HG03521 (cell line): ENCODE measurements at regions not wholly inside any gene's neighbourhood (a gene's known extent, or its start where the extent isn't known, plus 50 kb on each side); places are given as distances from the start of the nearest gene placed in this dataset.

Experiments used
- ATAC-seq: cut with Tn5 transposase; IDR thresholded peaks from one replicate; pipeline ENCODE4 v1.9.1; 2021; ENCODE audit warnings: mild to moderate bottlenecking, moderate library complexity; ENCODE audit not compliant: unreplicated experiment

- no peak for ATAC-seq
These were observed 105.0 kb upstream of the GAP43 start for GRCh38 chr3:115518100-115518852.

- no peak for ATAC-seq
These were observed 103.1 kb upstream of the GAP43 start for GRCh38 chr3:115520241-115520640.

GRCh38 chr3:115520651-115521245, 102.6 kb upstream of the GAP43 start:
- ATAC-seq: no peak

GRCh38 chr3:115523458-115523857, 99.9 kb upstream of the GAP43 start:
- no peak for ATAC-seq

- no peak for ATAC-seq
These were observed 98.8 kb upstream of the GAP43 start for GRCh38 chr3:115524549-115524948.

- ATAC-seq: no peak
These were observed 97.6 kb upstream of the GAP43 start for GRCh38 chr3:115525731-115526130.

- ATAC-seq: no peak
These were observed 90.1 kb upstream of the GAP43 start for GRCh38 chr3:115533218-115533617.

- ATAC-seq: no peak
These were observed 87.1 kb upstream of the GAP43 start for GRCh38 chr3:115536171-115536570.

- ATAC-seq: no peak
These were observed 85.6 kb upstream of the GAP43 start for GRCh38 chr3:115537669-115538068.

GRCh38 chr3:115547207-115547606, 76.1 kb upstream of the GAP43 start:
- ATAC-seq: no peak

- no peak for ATAC-seq
These were observed 74.7 kb upstream of the GAP43 start for GRCh38 chr3:115548611-115549010.

- no peak for ATAC-seq
These were observed 74.2 kb upstream of the GAP43 start for GRCh38 chr3:115549071-115549470.

GRCh38 chr3:115550285-115550761, 73.0 kb upstream of the GAP43 start:
- ATAC-seq: no peak

- ATAC-seq: no peak
These were observed 72.3 kb upstream of the GAP43 start for GRCh38 chr3:115551016-115551415.

- ATAC-seq: no peak
These were observed 71.3 kb upstream of the GAP43 start for GRCh38 chr3:115552007-115552406.

GRCh38 chr3:115553796-115554486, 69.4 kb upstream of the GAP43 start:
- ATAC-seq: no peak

- no peak for ATAC-seq
These were observed 68.9 kb upstream of the GAP43 start for GRCh38 chr3:115554487-115554807.

- no peak for ATAC-seq
These were observed 60.6 kb upstream of the GAP43 start for GRCh38 chr3:115562636-115563267.

- ATAC-seq: no peak
These were observed 59.3 kb upstream of the GAP43 start for GRCh38 chr3:115563984-115564383.

- ATAC-seq: no peak
These were observed 51.9 kb upstream of the GAP43 start for GRCh38 chr3:115571413-115571812.
